ENCODE measurements at regions not wholly inside any gene's neighbourhood (a gene's known extent, or its start where the extent isn't known, plus 50 kb on each side); places are given as distances from the start of the nearest gene placed in this dataset.

DNA sequence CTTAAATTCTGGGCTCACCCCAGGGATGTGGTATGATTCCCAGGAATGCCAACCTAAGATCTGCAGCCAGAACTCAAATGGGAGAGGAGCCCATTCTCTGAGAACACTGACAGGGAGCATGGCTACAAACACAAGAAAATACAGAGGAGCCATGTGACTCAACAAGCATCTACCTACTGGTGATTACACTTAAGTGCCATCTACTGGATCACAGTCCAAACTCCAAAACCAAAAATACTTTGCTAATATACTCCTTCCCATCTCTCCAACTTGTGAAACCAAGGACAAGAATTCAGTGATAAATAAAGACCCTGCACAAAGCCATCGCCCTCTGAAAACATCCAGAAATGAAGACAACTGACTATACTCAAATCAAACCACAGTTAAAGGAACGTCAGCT is 116.9 kb downstream of the NR4A2 start:
- TF ChIP-seq POLR2A (conservative IDR thresholded peaks at IDR 0.05), result no peak
- TF ChIP-seq ZNF324 (CRISPR knock-in tag; IDR thresholded peaks at IDR 0.05), result no peak
- no peak for TF ChIP-seq HDGF (IDR thresholded peaks at IDR 0.05)
- TF ChIP-seq ATF1 (CRISPR knock-in tag; IDR thresholded peaks at IDR 0.05), result no peak
- no peak for TF ChIP-seq ATF1 (tag; IDR thresholded peaks at IDR 0.05)
- TF ChIP-seq, protein P1, sequence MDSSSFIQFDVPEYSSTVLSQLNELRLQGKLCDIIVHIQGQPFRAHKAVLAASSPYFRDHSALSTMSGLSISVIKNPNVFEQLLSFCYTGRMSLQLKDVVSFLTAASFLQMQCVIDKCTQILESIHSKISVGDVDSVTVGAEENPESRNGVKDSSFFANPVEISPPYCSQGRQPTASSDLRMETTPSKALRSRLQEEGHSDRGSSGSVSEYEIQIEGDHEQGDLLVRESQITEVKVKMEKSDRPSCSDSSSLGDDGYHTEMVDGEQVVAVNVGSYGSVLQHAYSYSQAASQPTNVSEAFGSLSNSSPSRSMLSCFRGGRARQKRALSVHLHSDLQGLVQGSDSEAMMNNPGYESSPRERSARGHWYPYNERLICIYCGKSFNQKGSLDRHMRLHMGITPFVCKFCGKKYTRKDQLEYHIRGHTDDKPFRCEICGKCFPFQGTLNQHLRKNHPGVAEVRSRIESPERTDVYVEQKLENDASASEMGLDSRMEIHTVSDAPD (CRISPR knock-in tag; IDR thresholded peaks at IDR 0.05), result no peak
- TF ChIP-seq ETS2 (tag; IDR thresholded peaks at IDR 0.05; ENCODE audit: borderline replicate concordance, poor library complexity, severe bottlenecking), result no peak
- TF ChIP-seq, protein P2, sequence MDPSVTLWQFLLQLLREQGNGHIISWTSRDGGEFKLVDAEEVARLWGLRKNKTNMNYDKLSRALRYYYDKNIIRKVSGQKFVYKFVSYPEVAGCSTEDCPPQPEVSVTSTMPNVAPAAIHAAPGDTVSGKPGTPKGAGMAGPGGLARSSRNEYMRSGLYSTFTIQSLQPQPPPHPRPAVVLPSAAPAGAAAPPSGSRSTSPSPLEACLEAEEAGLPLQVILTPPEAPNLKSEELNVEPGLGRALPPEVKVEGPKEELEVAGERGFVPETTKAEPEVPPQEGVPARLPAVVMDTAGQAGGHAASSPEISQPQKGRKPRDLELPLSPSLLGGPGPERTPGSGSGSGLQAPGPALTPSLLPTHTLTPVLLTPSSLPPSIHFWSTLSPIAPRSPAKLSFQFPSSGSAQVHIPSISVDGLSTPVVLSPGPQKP (CRISPR knock-in tag; IDR thresholded peaks at IDR 0.05), result no peak

Measured in K562 (cell line).